IMR-90 (cell line): ENCODE measurements at regions not wholly inside any gene's neighbourhood (a gene's known extent, or its start where the extent isn't known, plus 50 kb on each side); places are given as distances from the start of the nearest gene placed in this dataset.

ENCODE experiments used
- BHLHE40 ChIP-seq: fragments of 150-350 bp; IDR thresholded peaks from 2 replicates; pipeline ENCODE4 v1.6.1; 2016; ENCODE audit warnings: mild to moderate bottlenecking, low read depth, low read length
- CEBPB ChIP-seq: IDR thresholded peaks from 2 replicates; pipeline ENCODE4 v1.6.1; 2012; ENCODE audit warnings: low read depth, low read length, improper control_type of control experiment
- CTCF ChIP-seq: conservative IDR thresholded peaks from 2 replicates; pipeline ENCODE4 v1.5.1; 2012; ENCODE audit warnings: mild to moderate bottlenecking, low read depth, low read length, improper control_type of control experiment
- MAFK ChIP-seq: IDR thresholded peaks from 2 replicates; pipeline ENCODE4 v1.6.1; 2012; ENCODE audit warnings: low read depth, low read length, improper control_type of control experiment
- MXI1 ChIP-seq: IDR thresholded peaks from 2 replicates; pipeline ENCODE4 v1.6.1; 2012; ENCODE audit warnings: low read depth, mild to moderate bottlenecking, low read length, moderate library complexity, borderline replicate concordance
- POLR2A ChIP-seq: IDR thresholded peaks from 2 replicates; pipeline ENCODE4 v1.6.1; 2012; ENCODE audit warnings: mild to moderate bottlenecking, low read depth, low read length
- RFX5 ChIP-seq: IDR thresholded peaks from 2 replicates; pipeline ENCODE4 v1.8.0; 2012; ENCODE audit warnings: low read depth, mild to moderate bottlenecking, low read length, moderate library complexity
- SMC3 ChIP-seq: fragments of 150-350 bp; IDR thresholded peaks from 2 replicates; pipeline ENCODE4 v1.6.1; 2016; ENCODE audit warnings: low read depth, mild to moderate bottlenecking, antibody characterized with exemption, low read length, moderate library complexity
- USF2 ChIP-seq: fragments of 150-350 bp; IDR thresholded peaks from 2 replicates; pipeline ENCODE4 v1.6.1; 2017; ENCODE audit warnings: mild to moderate bottlenecking, antibody characterized with exemption, low read length, low read depth

GRCh38 chr2:167480986-167481309, 592.7 kb downstream of the XIRP2 start:
- TF ChIP-seq CEBPB (no peak), POLR2A (no peak), CTCF (no peak), MAFK (no peak), BHLHE40 (no peak), SMC3 (no peak), RFX5 (no peak), MXI1 (no peak), USF2 (no peak)
